Activated T-cell treated with anti-CD3 and anti-CD28 coated beads, Interleukin-2, amount 50 U/mL, for 4 hours (primary cell): ENCODE measurements at regions not wholly inside any gene's neighbourhood (a gene's known extent, or its start where the extent isn't known, plus 50 kb on each side); places are given as distances from the start of the nearest gene placed in this dataset.
"Not testable (repeated sequence)": the region's sequence is repeated elsewhere in the genome, so short reads cannot be mapped to it uniquely, and the experiment has no call there.

ENCODE experiments used
- ATAC-seq, 2 donors: fragments of 200-7000 bp; cut with Tn5 transposase; one replicate each; pipeline ENCODE4 v1.10.0; 2021
- DNase-seq: peaks from one replicate; pipeline ENCODE4 v3.0.0-alpha.2; 2020
- H3K27me3 Mint-ChIP-seq: one replicate; pipeline ENCODE4 v1.8.0; 2021; ENCODE audit warnings: low read depth, mixed read lengths
- H3K36me3 Mint-ChIP-seq: one replicate; pipeline ENCODE4 v1.8.0; 2022; ENCODE audit warnings: mixed read lengths; ENCODE audit not compliant: insufficient read depth
- H3K4me1 Mint-ChIP-seq: one replicate; pipeline ENCODE4 v1.8.0; 2021; ENCODE audit warnings: low read depth, mixed read lengths
- H3K4me3 Mint-ChIP-seq: one replicate; pipeline ENCODE4 v1.8.0; 2021; ENCODE audit warnings: mild to moderate bottlenecking, moderate library complexity, mixed read lengths
- H3K9me3 Mint-ChIP-seq: one replicate; pipeline ENCODE4 v1.8.0; 2021; ENCODE audit warnings: mixed read lengths

DNA sequence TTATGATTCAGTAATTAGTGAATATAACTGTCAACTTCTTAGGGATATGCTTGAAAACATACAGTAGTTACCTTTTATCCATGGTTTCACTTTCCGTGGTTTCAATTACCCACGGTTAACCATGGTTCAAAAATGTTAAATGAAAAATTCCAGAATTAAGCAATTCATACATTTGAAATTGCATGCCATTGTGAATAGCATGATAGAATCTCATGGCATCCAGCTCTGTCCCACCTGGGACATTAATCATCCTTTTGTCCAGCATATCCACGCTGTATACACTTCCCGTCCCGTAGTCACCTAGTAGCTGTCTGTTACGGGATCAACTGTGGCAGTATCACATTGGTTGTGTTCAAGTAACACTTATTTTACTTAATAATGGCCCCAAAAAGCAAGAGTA is 781.7 kb upstream of the CITED2 start:
- ATAC-seq: no peak
- Mint-ChIP-seq H3K9me3 (no peaks in the 10 kb centered on the region), H3K36me3 (no peaks in the 10 kb centered on the region), H3K27me3 (peaks cover 3% of the 10 kb centered on the region), H3K4me3 (no peak overlapping the region), H3K4me1 (no peaks in the 10 kb centered on the region)
- DNase-seq: no peak

DNA sequence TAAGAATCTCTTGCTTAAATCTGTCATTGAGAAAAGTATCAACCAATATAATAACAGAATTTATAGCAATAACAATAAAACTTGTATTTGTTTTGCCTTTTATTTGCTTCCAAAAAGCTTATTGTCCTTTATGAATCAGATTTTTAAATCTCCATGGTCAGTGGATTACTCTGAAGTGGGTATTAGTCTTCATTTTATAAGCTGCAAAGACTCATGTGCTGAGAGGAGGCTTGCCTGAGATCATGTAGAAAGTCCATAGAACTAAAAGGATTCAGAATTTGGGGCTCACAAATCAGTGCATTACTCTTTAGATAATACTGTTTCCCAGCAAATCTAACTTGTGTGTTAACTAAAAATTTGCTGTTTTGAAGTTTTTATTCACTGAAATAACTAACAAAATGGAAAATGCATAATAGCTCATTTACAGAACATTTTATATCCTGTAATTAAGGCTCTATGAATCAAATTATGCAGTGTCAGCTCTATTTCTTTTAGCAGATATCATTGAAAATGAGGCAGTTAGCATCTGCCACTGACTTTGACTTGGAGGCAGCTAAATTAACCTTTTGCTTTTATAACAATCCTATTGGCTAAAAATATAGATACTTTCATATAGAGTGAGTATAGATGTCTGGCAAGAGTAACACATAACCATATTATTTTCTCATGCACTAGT is 781.1 kb upstream of the CITED2 start:
- H3K9me3 Mint-ChIP-seq: no peaks in the 10 kb centered on the region
- no peaks in the 10 kb centered on the region for H3K4me1 Mint-ChIP-seq
- no peaks in the 10 kb centered on the region for H3K36me3 Mint-ChIP-seq
- no peak overlapping the region for H3K4me3 Mint-ChIP-seq
- DNase-seq: no peak
- ATAC-seq: no peak
- peaks cover 3% of the 10 kb centered on the region for H3K27me3 Mint-ChIP-seq

DNA sequence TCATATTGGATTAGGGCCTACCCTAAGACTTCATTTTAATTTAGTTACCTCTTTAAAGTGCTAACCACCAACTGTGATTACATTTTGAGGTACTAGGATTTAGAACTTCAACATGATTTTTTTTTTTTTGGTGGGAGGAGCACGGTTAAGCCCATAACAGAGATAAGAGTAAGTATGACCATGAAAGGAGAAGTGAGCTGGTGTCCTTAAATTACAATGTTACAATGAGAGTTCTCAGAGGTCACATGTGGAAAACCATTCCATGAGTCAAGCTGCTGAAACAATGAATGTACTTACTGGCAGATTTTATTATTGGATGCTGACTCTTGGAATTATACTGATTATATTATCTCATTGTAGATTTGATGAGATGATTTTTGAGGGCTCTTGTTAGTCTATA is 779.3 kb upstream of the CITED2 start:
- no peaks in the 10 kb centered on the region for H3K9me3 Mint-ChIP-seq
- H3K4me1 Mint-ChIP-seq: no peaks in the 10 kb centered on the region
- H3K4me3 Mint-ChIP-seq: no peak overlapping the region
- ATAC-seq (no peak), DNase-seq (no peak)
- H3K36me3 Mint-ChIP-seq: no peaks in the 10 kb centered on the region
- H3K27me3 Mint-ChIP-seq: peaks cover 3% of the 10 kb centered on the region

DNA sequence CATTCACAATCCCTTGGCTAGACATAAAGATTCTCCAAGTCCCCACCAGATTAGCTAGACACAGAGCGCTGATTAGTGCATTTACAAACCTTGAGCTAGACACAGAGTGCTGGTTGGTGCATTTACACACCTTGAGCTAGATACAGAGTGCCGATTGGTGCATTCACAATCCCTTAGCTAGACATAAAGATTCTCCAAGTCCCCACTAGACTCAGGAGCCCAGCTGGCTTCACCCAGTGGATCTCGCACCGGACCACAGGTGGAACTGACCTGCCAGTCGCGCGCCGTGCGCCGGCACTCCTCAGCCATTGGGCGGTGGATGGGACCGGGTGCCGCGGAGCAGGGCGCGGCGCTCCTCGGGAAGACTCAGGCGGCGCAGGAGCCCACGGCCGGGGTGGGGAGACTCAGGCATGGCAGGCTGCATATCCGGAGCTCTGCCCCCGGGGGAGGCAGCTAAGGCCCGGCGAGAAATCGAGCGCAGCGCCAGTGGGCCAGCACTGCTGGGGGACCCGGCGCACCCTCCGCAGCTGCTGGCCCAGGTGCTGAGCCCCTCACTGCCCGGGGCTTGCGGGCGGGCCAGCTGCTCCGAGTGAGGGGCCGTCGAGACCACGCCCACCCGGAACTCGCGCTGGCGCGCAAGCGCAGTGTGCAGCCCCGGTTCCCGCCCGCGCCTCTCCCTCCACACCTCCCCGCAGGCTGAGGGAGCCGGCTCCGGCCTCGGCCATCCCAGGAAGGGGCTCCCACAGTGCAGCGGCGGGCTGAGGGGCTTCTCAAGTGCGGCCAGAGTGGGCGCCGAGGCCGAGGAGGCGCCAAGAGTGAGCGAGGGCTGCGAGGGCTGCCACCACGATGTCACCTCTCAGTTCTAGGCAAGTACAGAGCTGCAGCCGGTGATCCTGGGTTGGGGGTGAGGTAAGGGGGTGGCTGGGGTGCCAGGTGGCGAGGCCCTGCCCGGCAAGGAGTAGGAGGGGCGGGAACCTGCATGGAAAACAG is 773.7 kb upstream of the CITED2 start:
- H3K27me3 Mint-ChIP-seq, H3K9me3 Mint-ChIP-seq, H3K4me1 Mint-ChIP-seq, H3K36me3 Mint-ChIP-seq, DNase-seq, H3K4me3 Mint-ChIP-seq, ATAC-seq: not testable (repeated sequence)

DNA sequence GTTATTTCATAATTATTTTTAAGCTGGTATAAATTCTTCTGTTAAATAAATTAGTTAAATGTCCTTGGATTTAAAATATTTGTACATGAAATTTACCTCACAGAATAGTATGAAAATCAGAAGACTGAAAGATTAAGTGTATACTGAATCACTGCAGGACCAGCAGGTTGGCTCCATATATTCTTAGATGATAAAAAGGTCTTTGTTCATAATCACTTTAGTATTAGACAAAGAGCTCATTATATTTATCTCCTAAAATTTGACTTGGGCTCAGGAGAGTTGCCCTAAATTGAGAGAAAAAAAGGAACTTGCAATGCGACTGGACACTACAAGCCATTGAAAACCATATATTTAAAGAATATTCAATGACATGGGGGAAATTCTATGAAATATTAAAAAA is 766.4 kb upstream of the CITED2 start:
- DNase-seq: no peak
- no peaks in the 10 kb centered on the region for H3K36me3 Mint-ChIP-seq
- no peak overlapping the region for H3K4me3 Mint-ChIP-seq
- H3K9me3 Mint-ChIP-seq: no peaks in the 10 kb centered on the region
- H3K4me1 Mint-ChIP-seq: no peaks in the 10 kb centered on the region
- no peak for ATAC-seq
- no peaks in the 10 kb centered on the region for H3K27me3 Mint-ChIP-seq

DNA sequence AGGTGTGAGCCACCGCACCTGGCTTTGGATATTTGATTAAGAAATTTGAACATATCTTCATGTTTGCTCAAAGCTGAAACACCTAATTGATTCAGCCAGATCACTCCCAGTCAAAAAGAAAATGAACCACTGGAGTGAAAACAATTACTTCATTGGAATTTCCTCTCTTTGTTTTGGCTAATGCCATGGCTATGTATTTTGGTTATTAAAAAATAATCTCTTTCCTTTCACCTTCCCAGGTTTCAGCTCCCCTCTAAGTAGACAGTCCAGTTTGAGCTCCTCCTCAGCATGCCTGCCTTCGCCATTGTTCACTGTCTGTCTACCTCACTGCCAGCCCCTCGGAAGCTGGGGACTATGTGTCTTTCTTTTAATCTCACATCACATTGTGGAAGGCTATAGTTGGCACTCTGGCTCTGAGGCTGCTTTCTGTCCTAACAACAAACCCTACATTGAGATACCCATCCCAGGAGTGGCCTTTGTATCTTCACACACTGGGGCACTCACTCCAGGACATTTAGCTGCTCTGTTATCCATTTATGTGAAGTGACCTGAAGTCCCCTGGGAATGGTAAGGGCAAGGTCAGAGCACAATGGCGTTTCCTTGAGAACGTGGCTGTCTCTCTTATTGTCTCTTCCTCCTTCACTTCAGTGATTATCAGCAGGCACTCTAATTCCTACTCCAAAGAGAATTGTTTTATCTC is 764.0 kb upstream of the CITED2 start:
- Mint-ChIP-seq H3K4me1 (no peaks in the 10 kb centered on the region), H3K27me3 (no peaks in the 10 kb centered on the region), H3K9me3 (peaks cover 6% of the 10 kb centered on the region), H3K4me3 (no peak overlapping the region), H3K36me3 (no peaks in the 10 kb centered on the region)
- DNase-seq (no peak), ATAC-seq (no peak)

DNA sequence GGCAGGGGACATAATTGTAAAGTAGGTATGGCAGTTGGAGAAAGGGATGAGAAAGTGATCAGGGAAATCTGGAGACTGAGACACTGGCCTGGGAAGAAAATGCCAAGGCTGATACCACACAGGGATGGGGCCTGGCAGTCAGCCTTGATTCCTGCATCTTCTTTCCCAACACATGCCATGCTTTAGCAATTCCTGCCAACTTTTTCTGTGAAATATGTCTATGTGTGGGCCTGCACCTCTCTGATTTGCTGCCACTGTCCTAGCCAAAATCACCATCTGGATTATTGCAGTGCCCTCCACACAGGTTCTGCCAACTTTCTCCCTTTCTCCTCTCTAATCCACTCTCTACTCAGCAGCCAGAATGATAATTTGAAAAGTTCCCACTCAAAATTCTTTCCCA is 759.8 kb upstream of the CITED2 start:
- Mint-ChIP-seq H3K27me3 (no peaks in the 10 kb centered on the region), H3K4me3 (no peak overlapping the region), H3K4me1 (no peaks in the 10 kb centered on the region), H3K36me3 (no peaks in the 10 kb centered on the region), H3K9me3 (peaks cover 30% of the 10 kb centered on the region)
- DNase-seq (no peak), ATAC-seq (no peak)

DNA sequence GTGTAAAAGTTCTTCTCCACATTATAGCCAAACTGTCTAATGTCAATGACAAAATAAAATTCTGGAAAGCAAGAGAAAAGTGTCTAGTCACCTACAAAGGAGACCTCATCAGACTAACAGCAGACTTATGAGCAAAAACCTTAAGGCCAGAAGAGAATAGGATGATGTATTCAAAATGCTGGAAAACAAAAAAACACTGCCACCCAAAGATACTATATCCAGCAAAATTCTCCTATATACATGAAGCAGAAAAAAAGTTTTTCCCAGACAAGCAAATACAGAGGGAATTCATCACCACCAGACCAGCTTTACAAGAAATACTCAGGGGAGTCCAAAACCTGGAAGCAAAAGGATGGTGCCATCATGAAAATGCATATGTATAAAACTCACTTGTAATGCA is 755.6 kb upstream of the CITED2 start:
- H3K9me3 Mint-ChIP-seq: peaks cover 41% of the 10 kb centered on the region
- ATAC-seq: no peak
- H3K27me3 Mint-ChIP-seq: no peaks in the 10 kb centered on the region
- H3K4me1 Mint-ChIP-seq: no peaks in the 10 kb centered on the region
- H3K4me3 Mint-ChIP-seq: no peak overlapping the region
- H3K36me3 Mint-ChIP-seq: no peaks in the 10 kb centered on the region
- DNase-seq: no peak

DNA sequence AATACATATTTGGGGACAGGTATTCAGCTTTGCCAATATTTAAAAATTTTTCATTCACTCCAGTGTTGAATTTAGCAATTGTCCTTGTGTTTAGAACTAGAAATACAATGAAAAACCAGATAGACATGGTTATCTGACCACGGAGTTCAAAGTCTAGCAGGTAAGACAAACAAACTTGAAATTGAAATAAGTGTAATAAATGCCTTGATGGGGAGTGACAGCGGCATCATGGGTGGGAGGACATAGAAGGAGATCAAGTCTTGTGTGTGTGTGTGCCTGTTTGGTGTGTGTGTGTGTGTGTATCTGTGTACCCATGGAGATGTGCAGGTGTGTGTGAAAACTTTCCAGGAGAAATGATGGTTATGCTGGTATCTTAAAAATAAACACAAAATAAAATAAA is 750.0 kb upstream of the CITED2 start:
- no peaks in the 10 kb centered on the region for H3K36me3 Mint-ChIP-seq
- no peak overlapping the region for H3K4me3 Mint-ChIP-seq
- DNase-seq (no peak), ATAC-seq (no peak)
- peaks cover 13% of the 10 kb centered on the region for H3K9me3 Mint-ChIP-seq
- no peaks in the 10 kb centered on the region for H3K4me1 Mint-ChIP-seq
- H3K27me3 Mint-ChIP-seq: peaks cover 3% of the 10 kb centered on the region

DNA sequence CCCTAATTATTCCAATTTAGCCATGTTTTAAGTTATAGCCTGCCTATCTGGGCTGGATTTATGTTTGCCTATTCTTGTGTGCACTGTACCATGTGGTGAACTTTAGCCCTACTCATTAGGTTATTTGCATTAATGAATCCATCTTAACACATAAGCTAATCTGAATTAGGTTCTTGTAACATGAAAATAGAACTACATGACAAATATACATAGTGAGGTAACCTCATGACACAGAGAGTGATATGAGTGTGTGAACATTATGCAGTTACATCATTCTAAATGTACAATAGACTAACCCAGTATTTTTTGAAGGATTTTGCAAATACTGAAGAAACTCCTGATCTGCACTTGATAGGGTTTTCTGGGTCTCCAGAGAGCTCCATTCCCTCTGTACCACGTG is 733.7 kb upstream of the CITED2 start:
- ATAC-seq: no peak
- H3K27me3 Mint-ChIP-seq: peaks cover 11% of the 10 kb centered on the region
- no peak for DNase-seq
- H3K9me3 Mint-ChIP-seq: no peaks in the 10 kb centered on the region
- H3K36me3 Mint-ChIP-seq: no peaks in the 10 kb centered on the region
- no peak overlapping the region for H3K4me3 Mint-ChIP-seq
- H3K4me1 Mint-ChIP-seq: no peaks in the 10 kb centered on the region

DNA sequence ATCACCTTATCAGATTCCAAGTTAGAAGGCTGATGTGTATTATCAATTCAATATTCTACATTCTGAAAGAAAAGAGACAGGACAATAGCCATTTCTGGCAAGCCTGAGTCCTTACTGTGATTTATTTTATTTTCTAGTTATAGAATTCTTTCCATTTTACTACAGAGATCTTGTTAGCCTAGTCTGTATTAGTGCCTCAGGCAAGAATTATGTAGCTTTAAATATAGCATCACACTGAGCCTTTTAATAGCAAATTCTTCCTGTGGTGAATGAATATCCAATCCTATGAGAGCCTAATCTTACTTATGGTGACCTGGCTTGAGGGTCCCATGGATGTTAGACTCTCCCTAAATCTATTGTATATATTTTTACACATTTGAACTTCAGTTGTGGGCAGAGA is 732.8 kb upstream of the CITED2 start:
- DNase-seq: no peak

DNA sequence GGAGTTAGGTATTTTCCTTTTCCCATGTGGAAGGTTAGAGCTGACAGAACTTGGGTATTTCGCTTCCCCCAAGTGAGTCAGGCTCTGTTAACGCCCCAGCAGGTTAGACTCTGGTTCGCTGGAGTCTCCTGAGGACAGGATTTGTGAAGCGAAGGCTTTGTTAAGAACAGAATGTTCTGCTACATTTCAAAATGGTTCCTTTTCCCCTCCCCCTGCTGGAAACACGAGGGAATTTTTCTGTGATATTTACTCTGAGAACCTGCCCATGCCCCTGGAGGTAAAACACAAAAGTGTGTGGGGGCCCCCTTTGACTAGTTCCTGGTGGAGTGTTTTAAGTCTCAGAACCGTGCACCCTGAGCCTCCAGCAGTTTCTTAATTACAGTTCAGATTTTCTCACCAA is 731.4 kb upstream of the CITED2 start:
- H3K4me3 Mint-ChIP-seq: no peak overlapping the region
- H3K4me1 Mint-ChIP-seq: peaks cover 4% of the 10 kb centered on the region
- no peaks in the 10 kb centered on the region for H3K36me3 Mint-ChIP-seq
- no peaks in the 10 kb centered on the region for H3K9me3 Mint-ChIP-seq
- ATAC-seq (no peak), DNase-seq (no peak)
- H3K27me3 Mint-ChIP-seq: peaks cover 7% of the 10 kb centered on the region

More for the DNA sequence above, 732.8 kb upstream of the CITED2 start:
- peaks cover 6% of the 10 kb centered on the region for H3K27me3 Mint-ChIP-seq
- H3K36me3 Mint-ChIP-seq: no peaks in the 10 kb centered on the region
- no peaks in the 10 kb centered on the region for H3K9me3 Mint-ChIP-seq
- H3K4me1 Mint-ChIP-seq: no peaks in the 10 kb centered on the region
- no peak for ATAC-seq
- no peak overlapping the region for H3K4me3 Mint-ChIP-seq

DNA sequence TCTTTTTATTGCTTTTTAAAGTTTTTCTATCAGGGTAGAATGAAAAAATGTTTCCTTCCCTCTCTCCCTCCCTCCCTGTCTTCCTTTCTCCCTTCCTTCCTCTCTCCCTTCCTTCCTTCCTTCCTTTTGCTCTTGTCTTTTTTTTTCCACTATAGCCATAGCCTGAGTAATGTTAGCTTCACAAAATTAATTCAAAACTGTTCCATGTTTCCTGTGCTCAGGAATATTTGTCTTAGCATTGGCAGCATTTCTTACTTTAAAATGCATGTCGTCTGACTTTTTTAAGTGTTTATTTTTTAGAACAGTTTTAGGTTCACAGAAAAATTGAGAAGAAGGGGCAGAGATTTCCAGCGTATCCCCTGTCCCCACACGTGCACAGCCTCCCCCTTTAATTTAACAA is 730.8 kb upstream of the CITED2 start:
- H3K27me3 Mint-ChIP-seq: peaks cover 6% of the 10 kb centered on the region
- ATAC-seq (no peak), DNase-seq (no peak)
- no peak overlapping the region for H3K4me3 Mint-ChIP-seq
- no peaks in the 10 kb centered on the region for H3K9me3 Mint-ChIP-seq
- H3K36me3 Mint-ChIP-seq: no peaks in the 10 kb centered on the region
- peaks cover 4% of the 10 kb centered on the region for H3K4me1 Mint-ChIP-seq

DNA sequence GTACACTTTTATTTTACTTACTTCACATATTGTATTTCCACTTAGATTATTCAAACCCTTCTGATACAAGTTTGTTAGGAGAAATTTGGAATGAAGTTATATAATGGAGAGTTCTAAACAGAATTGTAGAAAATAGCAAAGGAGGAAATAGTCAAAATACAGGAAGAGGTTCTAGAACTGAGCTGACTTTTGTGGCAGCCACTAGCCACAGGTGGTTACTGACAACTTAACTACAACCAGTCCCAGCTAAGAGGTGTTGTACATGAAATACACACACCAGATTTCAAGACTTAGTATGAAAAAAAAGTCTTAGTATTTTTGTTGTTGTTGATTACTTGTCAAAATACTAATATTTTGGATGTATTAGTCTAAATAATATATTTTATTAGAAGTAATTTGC is 727.4 kb upstream of the CITED2 start:
- ATAC-seq (no peak), DNase-seq (no peak)
- H3K36me3 Mint-ChIP-seq: no peaks in the 10 kb centered on the region
- no peak overlapping the region for H3K4me3 Mint-ChIP-seq
- H3K4me1 Mint-ChIP-seq: peaks cover 4% of the 10 kb centered on the region
- no peaks in the 10 kb centered on the region for H3K9me3 Mint-ChIP-seq
- H3K27me3 Mint-ChIP-seq: peaks cover 2% of the 10 kb centered on the region
